HG03025 (cell line): ENCODE measurements at regions not wholly inside any gene's neighbourhood (a gene's known extent, or its start where the extent isn't known, plus 50 kb on each side); places are given as distances from the start of the nearest gene placed in this dataset.

Source experiments
- ATAC-seq: cut with Tn5 transposase; IDR thresholded peaks from one replicate; pipeline ENCODE4 v1.9.1; 2021; ENCODE audit warnings: mild to moderate bottlenecking, moderate library complexity; ENCODE audit not compliant: unreplicated experiment, low FRiP score

DNA sequence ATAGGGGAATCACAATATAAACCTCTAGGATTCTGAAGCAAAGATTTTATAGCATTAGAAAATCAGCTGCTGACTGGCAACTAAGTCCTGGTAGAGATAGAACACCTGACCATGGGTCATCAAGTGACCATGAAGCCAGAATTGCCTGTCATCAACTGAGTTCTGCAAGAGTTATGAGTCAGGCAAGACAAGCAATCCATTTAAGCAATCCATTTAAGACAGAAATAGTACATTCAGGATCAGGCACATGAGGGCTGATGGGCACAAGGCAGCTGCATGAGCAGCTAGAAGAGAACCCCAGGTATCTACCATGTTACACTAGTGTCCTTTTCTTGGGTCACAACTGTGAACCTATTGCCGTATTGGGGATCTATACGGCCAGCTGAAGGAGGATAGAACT is 98.9 kb downstream of the SPRY1 start:
- no peak for ATAC-seq

DNA sequence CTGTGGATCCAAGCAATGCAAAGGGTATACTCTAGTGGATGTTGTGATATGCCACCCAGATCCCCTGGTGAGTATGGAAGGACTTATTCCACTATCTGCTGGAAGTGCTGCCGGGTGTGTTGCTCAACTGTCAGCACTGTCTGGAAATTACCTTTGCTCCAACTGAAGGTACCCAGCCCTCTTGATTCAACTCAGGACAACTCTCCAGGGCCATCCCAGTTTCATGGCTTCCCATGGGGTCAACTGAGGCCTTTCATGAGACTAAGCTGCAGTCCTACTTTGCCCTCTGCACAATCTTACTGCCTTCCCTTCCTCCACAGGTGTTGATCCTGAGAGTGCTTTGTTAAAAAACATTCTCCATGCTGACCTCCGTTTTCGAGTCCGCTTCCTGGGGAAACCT is 99.8 kb downstream of the SPRY1 start:
- no peak for ATAC-seq

DNA sequence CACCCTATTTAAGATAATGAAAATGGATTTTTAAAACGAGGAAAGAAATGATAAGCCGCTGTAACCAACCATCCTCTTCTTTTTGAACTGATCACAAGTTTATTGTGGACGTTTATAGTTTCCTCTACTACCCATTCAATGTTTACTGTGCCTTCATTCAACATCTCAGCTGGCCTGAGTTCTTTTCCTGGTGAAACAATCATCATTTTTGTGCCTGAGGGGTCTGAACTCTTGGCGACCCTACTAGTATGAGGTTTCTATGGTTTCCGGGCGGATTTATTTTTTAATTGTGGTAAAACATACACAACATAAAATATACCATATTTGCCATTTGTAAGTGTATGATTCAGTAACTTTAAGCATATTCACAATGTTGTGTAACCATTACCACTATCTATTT is 100.7 kb downstream of the SPRY1 start:
- ATAC-seq = no peak

DNA sequence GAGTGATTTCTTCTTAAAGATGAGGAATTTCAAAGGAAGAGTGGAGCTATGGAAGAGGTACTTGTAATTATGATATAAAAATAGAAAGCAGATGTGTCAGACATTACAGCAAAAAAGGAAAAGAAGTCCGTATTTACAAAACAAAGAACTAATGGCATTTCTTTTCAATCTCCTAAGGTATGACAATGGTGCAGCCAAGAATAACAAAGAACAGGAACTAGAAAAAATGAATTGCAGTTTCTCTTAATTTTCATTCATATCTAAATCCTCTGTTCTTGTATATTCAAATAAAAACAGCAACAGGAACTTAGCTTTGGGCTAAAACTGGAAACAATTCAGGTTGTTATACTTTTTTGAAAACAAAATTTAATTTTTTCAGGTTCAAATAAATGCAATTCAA is 105.1 kb downstream of the SPRY1 start:
- no peak for ATAC-seq

DNA sequence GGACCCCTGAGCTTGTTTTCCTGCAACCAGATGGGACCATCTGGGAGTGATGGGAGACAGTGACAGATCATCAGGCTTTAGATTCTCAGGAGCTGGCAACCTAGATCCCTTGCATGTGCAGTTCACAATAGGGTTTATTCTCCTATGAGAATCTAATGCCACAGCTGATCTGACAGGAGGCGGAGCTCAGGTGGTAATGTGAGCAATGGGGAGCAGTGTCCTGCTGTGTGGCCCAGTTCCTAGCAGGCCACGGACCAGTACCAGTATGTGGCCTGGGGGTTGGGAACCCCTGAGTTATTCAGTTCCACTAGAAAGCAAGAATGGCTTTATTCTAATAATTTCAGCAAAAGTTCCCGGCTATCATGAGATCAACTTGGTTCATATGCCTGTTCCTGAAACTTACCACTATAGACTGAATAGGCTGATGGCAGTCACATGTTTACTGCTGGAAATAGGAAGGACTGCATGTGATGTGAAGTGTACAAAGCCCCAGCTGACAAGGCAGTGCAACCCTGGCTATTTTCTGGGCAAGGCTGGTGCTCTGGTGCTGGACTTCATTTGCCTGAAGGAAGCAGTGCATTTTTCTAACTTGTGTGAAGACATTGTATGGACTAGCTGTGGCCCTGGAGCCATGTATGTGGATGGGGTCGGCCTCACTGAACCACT is 107.2 kb downstream of the SPRY1 start:
- no peak for ATAC-seq

DNA sequence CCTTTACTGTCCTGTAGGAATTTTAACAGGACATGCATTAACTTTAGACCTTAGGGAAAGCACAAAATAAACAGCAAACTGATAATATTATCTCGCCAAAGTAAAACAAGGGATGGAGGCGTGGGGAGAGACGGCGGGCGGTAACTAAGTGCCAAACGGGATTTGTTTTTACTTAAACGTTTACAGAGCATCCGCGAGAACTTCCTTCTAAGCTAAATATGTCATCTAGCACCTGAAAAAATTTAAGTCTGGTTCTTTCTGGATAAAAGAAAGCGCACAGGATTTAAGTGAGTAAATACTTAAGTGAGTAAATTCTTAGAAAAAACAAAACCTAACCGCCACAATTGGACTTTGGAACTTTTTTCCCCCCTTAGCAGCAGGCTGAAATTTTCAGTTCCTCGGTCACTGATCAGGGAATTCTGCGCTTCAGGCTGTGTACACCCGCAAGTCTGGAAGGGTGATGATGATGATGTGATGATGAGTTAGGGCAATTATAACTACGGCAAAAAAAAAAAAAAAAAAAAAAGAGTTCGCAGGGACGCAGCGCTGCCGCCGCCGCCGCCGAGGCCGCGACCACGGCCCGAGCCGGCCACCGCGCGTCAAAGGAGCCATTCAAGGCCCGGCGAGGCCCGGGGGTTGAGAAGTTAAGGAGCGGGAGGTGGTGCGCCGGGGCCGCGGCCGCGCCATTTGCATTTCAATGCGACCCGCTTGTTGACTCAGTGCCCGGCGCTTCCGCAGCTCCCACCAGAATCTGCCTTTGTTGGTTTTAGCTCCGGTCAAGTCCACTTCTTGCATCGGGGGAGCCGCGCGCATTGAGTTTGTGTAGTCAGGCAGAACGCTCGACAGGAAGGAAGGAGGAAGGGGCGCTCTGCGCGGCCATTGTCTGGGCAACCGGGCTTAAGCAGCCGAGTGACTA is 108.8 kb downstream of the SPRY1 start:
- ATAC-seq = no peak

DNA sequence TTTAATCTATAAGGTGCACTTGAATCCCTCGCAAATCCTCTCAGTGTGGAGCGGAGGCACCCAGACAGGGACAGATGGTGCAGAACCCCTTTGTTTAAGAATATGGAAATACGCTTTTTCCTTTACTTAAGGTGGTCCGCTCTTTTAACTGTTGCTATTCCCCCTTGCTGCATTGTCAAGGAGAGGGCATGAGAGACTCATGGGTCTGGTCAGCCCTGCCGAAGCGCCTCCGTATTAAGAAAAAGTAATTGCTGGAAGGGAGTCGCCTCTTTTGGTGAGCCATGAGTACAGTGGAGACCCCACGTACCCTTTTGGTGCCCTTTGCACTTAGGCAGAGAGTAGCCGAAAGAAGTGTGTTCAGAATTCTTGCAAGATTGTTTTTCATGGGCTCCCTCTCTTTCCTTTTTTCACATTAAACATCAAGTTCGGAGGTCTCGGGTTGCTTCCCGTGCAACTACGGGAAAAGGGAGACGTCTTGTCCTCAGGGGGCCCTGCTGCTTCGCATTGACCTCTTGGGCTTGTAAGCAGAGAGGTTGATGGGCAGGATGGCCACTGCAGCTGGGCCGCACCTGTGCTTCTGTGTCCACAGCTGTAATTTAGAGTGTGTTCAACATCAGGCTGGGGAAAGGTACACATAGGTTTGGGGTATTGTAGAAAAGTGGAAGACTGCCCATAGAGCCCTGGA is 109.6 kb downstream of the SPRY1 start:
- no peak for ATAC-seq

DNA sequence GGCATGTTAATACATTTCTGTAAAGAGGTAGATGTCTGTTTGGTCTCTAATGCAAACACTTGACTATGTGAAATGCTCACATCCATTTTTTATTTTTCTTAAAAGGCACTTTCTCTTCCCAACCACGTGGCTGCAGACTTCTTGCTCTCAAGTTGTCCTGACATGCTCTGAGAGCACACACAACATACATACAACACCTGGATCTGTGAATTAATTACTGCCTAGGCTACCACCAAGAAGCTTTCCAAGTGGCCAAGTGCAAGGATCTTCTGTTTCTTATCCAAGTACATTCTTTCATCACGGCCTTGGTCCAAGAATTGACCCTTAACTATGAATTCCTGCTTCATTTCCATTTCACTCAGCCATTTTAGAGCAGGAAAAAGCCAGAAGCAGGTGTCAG is 110.8 kb downstream of the SPRY1 start:
- ATAC-seq = no peak

DNA sequence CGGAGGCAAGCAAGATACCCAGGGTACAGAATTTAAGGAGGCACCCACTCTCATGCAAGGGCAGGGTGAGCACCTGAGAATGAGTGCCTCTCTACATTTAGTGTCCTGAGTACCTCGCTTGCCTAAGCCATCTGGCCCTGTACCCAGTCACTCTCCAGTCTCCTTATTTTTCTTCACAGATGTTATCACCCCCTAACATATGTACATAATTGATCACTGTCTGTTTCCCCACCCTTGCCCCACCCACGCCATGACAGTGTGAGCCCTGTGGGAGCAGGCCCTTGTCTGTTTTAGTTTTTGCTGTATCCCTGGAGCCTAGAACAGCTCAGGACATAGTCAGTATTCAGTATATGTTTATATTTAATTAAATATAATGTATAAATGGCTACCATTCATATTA is 113.6 kb downstream of the SPRY1 start:
- no peak for ATAC-seq

DNA sequence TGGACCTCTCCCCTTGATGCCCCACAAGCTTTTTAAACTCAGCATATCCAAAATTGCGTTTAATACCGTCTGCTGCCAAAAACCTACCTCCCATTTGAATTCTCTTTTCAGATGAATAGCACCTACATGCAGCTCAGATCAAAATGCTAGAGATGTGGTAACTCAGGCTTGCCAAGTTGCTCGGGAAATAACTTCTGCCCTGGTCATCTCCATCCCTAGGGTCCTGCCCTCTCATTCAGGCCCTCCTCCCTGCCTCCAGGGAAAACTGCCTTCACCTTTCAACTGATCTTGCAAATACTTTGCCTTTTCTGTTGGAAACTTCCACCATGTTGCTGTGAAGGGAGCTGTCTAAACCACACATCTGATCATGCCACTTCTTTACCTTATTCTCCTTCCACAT is 114.1 kb downstream of the SPRY1 start:
- ATAC-seq = no peak

DNA sequence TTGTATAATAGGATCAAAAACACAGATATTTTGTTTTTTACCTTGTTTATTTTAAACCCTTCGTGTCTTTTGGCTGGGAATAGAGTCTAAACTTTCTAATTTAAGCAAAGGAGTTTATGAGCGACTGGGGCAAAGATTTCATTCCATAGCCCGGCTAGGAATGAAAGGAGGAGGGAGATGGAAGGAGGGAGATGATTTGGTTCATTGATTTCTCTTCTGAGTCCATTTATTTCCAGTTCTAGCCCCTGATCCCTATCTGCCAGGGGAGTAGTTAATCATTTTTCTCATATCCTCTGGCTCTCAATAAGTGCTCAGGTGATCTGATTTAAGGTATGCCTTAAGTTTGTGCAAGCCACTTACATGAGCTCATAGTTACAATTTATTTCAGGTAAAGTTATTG is 120.0 kb downstream of the SPRY1 start:
- ATAC-seq = no peak

DNA sequence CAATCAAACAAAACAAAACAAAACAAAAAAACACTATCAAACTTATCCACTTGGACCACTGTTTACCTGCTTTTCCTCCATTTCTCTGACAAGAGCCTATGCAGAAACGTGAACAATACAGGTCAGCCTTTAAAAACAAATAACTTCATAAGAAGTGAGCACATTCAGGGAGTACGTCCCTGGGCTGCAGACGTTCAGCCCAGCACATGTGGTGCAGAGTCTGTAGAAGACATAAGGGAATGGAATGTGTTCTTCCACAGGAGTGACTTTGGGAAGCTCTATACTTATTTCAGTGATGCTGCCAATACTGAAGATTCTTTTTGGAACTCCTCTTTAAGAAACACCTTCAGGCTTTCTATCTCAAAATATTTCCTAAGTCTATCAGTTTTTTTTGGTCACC is 120.6 kb downstream of the SPRY1 start:
- no peak for ATAC-seq

DNA sequence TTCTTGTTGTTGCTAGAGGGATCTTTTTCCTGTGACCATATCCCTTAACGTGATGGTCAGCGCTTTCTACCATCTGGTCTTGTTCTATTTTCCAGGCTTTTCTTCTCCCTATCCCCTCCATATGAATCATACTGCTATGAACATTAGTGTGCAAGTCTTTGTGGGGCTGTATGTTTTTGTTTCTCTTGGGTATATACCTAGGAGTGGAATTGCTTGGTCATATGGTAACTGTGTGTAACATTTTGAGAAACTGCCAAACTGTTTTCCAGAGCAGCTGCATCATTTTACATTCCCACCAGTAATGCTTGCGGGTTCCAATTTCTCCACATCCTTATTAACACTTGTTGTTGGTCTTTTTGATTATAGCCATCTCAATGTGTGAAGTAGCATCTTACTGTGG is 121.4 kb downstream of the SPRY1 start:
- no peak for ATAC-seq

DNA sequence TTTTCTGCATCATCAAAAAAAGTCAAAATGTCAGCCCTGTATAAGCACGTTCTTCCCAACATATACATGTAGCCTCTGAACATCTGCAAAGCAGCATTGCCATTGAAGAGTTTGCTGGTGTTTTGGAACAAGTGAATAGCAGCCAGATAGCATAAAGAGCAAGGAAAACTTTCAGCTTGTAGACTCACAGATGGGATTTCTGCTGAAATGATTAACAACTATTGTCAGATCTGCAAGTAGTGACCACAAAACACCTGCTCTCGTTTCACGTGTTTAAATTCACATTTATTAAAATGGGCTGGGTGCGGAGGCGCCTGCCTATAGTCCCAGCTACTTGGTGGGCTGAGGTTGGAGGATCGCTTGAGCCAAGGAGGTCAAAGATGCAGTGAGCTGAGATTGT is 123.7 kb downstream of the SPRY1 start:
- no peak for ATAC-seq

DNA sequence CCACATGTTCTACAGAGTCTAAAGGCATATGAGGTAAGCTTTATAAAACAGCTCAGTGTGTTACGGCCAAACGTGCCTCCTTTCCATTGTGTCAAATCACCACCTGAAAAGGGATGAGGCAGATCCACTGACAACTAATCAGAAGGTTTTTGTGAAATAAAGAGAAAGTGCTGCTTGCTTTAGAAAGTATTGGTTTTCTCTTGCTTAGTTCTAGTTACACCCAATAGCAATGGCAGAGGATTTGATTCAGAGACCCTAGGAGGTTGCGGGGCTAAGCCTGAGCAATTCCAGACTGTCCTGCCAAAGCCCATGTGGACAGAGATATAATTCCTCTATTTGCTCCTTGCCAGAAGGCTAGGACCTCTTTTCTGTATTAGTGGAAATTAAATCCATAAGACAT is 125.5 kb downstream of the SPRY1 start:
- no peak for ATAC-seq

DNA sequence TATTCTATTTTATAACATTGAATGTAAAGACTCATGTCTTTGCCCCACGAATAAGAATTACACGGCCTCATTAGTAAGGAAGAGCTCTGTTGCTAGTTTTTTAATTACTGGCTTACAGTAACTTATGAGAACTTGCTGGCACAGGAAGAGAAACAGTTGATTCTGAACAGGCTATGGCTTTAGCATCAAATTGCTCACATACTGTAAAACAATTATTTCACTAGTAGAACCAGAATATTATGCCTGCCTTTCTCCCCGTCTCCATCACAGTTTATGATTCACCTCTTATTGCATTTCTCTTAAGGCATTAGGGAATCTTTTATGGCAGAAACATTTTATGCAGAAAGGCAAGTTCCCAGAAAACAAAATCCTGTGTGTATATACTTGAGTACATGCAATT is 126.1 kb downstream of the SPRY1 start:
- ATAC-seq = no peak

DNA sequence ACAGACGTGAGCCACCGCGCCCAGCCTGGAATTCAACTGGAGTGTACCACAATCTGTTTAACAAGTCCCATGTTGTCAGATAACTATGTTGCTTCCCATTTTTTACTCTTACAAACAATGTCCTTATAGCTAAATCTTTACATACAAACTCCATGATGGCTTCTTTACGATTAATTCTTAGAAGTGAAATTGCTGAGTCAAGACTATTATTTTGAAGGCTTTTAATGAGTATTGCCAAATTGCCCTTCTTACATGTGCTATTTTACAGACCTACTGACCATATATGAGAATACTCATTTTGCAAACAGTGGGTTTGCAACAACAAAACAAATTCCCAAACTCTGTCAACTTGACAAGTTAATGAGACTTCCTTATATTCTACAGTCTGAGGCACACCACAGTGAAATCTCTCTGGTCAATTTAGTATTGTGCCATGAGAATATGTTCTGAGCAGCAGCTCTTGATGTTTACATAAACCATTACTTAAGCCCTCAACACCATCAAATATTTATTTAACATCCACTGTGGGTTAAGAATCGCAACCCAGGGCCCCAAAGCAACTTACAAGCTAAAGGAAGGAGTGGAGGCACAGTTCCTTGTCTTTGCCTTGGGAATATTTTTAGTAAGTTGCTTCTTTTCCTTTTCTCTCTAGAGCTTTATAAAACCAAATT is 128.5 kb downstream of the SPRY1 start:
- ATAC-seq = no peak

DNA sequence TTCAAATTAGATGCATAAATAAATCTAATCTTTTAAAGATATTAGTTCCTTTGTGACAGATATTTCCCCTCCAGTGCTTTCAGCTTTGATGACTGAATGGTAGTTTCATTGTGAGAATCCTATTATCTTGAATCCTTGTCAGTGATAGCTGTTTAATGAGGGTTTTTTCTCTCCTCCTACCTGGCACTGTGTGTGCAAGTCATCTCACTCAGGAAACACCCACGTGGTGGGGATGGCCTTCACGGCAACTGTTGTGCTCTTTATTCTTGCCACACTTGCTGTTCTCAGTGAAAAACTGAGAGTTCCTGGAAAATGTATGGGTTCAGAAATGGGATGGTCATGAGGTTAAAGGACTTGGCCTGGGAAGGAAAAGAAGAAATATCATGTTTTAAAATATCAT is 129.9 kb downstream of the SPRY1 start:
- ATAC-seq = no peak

DNA sequence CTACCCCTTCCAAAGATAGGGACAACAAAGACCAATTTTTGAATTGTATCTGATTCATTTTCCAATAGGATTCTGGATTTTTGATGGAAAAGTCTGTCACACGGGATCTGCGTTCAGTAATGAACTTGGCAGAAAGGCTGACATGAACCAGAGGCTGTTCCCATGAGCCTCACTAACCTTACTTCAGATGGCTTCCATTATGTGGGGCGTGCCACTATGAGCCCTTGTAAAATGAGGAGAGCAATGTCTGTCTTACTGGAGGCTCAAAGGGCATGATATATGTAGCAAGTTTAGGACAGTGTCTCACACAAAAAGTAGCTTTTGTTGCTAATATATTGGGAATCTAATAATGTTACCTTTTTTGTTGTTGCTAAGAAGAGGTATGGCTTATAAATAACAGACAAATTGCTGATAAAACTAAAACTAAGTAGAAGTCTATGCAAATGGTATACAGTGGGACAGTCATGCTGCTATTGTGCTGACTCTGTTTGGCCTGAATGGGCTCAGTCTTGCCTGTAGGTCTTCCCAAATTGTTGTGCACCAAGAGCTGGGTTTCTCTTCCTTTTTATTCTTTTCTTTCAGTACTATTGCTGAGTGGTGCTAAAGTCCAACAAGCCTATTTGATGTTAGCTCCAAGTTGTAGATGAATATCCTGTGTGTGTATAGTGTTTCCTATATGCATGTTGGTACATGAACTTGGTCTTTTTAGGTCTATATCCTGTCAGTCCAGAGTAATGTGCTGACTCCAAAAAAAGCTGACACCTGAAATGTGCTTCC is 132.1 kb downstream of the SPRY1 start:
- no peak for ATAC-seq

DNA sequence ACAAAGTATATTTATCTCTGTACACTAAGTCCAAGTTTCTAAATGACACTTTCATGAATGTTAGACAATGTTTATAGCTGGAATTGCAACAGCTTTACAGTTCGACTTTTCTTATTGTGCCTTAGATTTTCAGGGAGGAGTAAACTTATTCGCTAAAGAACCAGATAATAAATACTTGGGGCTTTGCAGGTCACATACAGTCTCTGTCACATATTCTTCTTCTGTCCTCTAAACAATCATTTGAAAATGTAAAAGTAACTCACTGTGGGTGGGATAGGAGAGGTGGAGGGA is 132.6 kb downstream of the SPRY1 start:
- no peak for ATAC-seq
